HG02973 (cell line): ENCODE measurements at regions not wholly inside any gene's neighbourhood (a gene's known extent, or its start where the extent isn't known, plus 50 kb on each side); places are given as distances from the start of the nearest gene placed in this dataset.

ENCODE experiments used
- ATAC-seq: cut with Tn5 transposase; IDR thresholded peaks from one replicate; pipeline ENCODE4 v1.9.1; 2021; ENCODE audit warnings: moderate library complexity; ENCODE audit not compliant: unreplicated experiment

DNA sequence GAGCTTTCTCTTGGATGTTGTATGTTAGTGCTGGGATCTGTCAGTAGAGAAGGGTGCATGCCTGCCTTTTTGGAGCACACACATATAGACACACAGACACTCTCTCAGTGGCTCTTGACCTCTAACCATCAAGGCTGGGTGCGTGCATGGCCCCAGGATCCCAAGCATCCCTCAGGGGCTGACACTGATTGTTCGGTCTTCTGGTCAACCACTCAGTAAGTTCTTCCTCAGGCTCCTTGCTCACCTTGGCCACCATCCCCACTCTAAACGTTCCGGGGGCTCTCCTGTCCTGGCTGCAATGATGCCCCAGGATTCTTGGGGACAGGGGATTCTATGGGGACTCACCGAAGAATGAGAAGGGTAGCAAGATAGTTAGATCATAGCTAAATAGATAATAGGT is 179.6 kb downstream of the SHOX start:
- ATAC-seq = no peak

GRCh38 chrX:809081-809480 is 178.5 kb downstream of the SHOX start:
- ATAC-seq = no peak

DNA sequence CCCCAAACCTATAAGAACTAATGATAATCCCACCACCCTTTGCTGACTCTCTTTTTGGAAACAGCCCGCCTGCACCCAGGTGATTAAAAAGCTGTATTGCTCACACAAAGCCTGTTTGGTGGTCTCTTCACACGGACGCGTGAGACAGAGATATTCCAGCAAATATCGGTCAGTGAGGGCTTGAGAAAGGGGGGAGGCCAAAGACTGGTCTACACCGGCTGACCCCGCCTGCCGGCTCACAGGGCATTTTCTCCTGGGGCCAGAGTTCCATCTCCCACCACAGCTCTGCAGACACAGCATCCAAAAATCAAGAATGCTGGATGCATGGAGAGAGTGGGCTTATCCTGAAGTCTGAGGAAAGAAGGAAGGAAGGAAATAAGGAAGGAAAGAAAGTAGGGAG is 176.0 kb downstream of the SHOX start:
- no peak for ATAC-seq

DNA sequence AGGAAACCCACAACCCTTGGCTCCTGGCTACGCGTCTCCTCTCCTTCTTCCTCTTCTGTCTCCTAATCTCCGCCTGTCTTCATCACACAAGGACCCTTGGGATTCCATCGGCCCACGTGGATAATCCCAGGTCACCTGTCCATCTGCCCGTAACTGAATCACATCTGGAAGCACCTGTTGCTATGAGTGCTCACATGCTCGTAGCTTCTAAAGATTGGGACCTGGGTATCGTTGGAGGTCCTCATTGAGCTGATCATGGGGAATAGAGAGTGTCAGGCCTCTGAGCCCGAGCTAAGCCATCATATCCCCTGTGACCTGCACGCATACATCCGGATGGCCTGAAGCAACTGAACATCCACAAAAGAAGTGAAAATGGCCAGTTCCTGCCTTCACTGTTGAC is 175.4 kb downstream of the SHOX start:
- no peak for ATAC-seq

- no peak for ATAC-seq
Measured at GRCh38 chrX:805103-805670, 174.6 kb downstream of the SHOX start.

DNA sequence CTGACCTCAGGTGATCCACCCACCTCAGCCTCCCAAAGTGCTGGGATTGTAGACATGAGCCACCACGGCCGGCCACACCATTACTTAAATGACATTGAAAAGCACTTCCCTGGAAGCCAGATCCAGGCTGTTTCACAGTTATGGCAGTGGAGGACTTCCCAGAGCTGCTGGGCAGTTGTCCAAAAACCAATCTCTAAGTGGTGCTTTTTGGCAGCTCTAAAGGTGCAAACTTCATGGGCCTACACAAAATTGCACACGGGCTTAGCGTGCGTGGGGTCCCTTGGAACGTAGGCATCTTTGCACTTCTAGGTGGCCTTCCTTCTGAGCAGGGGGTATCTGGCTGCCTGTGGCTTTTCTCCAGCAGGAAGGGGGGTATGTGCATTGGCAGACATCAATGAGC is 172.3 kb downstream of the SHOX start:
- no peak for ATAC-seq

DNA sequence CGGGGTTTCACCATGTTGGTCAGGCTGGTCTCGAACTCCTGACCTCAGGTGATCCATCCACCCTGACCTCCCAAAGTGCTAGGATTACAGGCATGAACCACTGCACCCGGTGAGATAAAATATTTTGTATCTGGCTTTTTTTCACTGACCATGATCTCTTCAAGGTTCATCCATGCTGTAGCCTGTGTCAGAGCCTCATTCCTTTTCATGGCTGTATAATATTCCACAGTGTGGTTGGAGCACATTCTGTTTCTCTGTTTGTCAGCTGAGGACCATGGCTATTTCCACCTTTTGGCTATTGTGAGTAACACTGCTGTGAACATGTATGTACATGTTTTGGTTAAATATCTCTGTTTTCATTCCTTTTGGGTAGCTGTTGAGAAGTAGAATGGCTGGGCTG is 169.2 kb downstream of the SHOX start:
- no peak for ATAC-seq

- ATAC-seq = no peak
Measured at GRCh38 chrX:794311-794710, 163.7 kb downstream of the SHOX start.

- ATAC-seq = no peak
Measured at GRCh38 chrX:793216-793770, 162.7 kb downstream of the SHOX start.

DNA sequence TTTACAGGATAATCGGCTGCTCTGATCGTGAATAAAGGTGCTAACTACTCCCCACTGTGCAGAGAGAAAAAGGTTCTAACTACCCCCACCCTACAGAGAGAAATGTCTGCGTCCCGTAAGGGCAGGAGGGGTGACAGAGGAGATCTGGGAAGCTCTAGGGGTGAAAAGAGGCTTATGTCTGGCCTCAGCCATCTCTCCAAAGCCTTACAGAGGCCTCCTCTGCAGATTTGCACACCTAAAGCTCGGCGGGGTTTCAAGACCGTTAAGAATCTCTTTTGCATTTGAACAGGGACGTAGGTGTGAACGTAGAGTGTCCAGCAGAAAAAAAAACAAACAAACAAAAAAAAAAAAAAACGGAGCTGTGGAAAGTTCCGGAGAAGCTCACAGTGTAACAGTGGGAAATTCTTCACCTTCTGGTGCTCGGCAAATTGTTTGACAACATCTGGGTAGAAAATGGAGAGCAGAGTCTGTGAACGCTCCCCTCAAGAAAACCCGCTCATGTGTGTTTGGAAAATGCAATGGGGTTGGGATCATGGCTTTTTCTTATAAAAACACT is 161.0 kb downstream of the SHOX start:
- no peak for ATAC-seq

DNA sequence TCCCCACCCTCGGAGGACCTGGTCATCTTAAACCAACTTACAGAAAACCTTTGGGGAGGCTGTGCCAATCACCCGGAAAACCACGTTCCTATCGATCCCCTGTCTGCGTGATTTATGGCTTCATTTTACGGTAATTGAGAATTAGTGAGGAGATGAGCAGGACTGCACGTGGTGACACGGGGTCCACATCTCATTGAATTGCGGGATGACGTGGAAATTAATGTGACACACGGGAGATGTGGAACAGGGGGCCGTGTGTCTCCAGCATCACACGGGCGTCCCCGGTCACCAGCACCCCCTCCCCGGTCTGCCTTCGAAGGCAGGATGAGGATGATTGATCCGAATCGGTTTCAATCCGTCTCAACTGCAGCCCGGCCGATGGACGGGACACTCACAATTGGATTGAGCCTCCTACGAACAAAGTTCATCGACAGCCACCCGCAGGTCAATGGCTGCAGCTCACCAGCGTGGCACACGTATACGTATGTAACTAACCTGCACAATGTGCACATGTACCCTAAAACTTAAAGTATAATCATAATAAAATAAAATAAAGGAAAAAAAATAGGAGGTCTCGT is 160.3 kb downstream of the SHOX start:
- no peak for ATAC-seq

GRCh38 chrX:790041-790506 is 159.5 kb downstream of the SHOX start:
- ATAC-seq = no peak

- no peak for ATAC-seq
Measured at GRCh38 chrX:789096-789495, 158.5 kb downstream of the SHOX start.

DNA sequence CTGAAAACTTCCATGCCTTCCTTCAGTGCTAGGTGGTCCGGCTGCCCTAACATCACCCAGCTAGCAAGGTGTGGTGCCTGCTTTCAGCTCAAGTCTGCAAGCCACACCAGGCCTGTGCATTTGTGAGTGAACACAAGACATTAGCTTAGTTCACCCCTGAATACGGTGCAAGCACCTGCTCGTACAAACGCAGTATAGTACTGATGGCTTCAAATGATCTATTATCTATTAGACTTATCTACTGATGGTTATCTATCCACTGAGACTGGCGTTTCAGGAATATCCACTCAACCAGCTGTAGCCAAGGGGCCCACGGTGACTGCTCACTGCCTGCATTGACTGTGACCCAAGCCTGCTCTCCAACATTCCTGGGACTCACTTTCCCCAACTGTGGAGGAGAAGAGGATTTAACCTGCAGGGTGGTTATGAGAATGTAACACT is 155.9 kb downstream of the SHOX start:
- no peak for ATAC-seq

- no peak for ATAC-seq
Measured at GRCh38 chrX:784829-785228, 154.2 kb downstream of the SHOX start.

GRCh38 chrX:781224-782204 is 150.9 kb downstream of the SHOX start:
- ATAC-seq = no peak

DNA sequence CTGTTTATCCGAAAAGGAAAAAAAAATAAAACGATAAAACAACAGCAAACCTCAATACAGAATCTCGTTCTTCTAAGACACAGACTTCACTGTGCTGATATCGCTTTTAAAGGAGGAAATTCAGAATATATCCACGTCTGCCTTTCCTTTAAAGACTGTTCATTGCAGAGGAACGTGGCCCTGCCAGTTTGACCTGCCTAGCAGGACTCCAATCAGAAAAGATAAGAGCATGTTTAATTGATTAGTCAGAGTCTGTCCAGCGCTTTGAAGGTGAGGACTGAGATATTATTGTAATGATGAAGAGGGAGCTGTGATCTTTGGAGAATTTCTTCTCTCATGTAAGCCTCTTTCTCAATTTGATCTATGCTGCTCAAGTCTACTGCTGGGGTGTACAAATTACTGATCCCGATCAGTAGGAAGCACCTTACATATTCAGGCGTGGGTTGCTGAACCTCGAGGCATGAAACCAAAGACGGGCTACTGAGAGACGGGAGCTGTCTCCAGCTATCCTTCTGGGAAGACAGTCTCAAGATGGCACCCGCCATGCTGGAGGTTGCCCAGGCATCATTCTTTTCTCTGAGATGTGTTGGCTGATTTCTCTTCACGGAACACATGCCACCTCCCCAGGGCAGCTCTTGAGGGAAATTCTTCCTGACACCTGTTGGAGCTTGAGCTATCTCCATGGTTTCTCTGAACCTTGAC is 146.1 kb downstream of the SHOX start:
- ATAC-seq = no peak

- ATAC-seq = no peak
Measured at GRCh38 chrX:776061-776460, 145.5 kb downstream of the SHOX start.

DNA sequence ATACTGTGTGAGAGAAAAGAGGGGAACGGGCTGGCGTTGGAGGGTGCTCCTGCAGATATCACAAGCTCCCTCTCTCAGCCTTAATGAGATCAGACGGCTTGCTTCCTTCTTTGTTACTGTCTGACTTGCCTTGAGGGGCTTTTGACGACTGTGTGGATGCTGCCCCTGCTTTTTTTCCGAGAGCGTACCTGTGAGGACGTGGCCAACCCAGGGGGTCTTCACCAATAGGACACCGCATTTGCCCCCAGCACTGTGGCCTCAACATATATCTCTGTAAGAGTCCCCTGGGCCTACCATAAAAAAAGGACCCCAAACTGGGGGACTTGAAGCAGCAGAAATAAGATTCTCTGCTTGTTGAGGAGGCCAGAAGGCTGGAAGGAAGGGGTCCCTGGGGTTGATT is 143.9 kb downstream of the SHOX start:
- no peak for ATAC-seq

DNA sequence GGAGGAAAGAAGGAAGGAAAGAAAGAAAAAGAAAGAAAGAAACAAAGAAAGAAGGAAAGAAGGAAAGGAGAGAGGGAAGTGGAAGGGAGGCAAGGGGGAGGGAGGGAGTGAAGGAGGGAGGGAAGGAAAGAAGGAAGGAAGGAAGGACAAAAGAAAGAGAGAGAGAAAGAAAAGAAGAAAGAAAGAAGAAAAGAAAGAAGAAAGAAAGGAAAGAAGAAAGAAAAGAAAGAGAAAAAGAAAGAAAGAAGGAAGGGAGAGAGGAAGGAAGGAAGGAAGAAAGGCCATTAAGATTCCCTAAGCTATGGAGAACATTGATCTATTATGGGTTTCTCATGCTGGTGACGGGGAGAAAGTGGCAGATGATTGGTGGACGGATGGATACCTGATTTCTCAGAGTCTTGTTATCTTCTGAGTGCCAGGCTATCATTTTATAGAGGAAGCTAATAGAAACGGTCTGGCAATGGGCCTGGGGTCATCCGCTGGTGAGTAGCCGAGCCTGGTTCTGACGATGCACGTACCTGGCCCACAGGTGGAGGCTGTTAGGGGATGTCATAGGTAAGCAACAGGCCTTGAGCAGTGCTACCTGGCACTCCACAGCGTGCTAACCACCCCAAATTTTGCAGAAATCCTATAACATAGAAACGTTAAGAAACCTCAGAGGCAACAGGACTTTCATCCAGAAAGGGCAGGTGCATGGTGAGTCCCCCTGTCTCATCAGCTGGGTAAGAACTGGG is 142.9 kb downstream of the SHOX start:
- no peak for ATAC-seq
